NCI-H2227 (cell line): ENCODE measurements at regions not wholly inside any gene's neighbourhood (a gene's known extent, or its start where the extent isn't known, plus 50 kb on each side); places are given as distances from the start of the nearest gene placed in this dataset.

Source experiments
- DNase-seq: peaks from one replicate; lab custom pipeline; 2025; ENCODE audit not compliant: unreplicated experiment; lab: John Stamatoyannopoulos, UW

GRCh38 chr2:164039270-164039669, 303.5 kb upstream of the FIGN start:
- DNase-seq: no peak

- no peak for DNase-seq
Measured at GRCh38 chr2:164032995-164033394, 297.2 kb upstream of the FIGN start.

DNA sequence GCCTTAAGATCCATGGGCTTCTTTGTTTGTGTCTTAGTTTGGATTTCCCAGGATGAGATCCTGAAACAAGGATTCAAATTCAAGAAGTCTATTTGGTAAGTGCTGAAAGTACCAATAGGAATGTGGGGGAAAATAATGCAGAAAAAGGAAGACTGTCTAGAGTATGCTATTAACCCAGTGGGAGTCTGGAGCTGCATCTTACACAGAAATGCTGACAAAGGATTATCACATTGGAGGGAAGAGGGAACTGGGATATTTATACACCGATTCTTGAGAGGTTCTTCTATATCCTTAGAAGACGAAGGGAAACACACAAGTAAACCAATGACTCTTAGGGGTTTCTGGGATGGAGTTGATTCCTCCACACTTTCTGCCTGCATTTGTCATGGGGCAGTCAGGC, 294.8 kb upstream of the FIGN start:
- DNase-seq: peak; percentile 18

DNA sequence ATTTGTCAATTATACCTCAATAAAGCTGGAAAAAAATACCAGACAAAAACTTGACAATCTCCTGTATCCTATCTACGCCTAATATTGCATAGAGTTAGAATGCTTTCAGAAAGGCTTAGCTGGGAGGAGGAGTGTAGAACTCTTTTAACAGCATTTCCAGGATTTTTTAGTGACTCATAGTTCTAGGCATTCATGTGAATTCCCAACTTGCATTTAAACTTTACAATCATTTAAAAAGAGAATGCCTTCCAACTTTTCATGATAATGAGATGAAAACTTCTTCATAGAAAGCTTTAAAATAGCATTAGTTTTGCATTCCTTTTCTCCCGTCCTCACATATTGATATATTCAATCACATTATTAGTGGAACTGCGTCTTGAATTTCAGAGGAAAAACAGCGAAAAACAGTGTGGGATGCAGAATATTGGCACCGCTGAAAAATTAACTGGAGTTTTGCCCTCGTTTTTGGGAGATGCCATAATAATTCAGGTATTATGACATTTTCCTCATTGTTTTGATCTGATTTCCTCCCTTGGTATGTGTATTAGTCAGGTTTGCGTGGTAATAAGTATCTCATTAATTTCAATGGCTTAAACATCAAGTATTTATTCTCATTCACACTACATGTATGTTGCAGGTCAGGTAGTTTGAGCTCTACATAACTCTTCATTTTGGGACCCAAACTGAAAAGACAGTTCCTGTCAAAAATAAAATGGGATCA, 293.2 kb upstream of the FIGN start:
- DNase-seq: no peak

- no peak for DNase-seq
Measured at GRCh38 chr2:164024396-164024795, 288.6 kb upstream of the FIGN start.

DNA sequence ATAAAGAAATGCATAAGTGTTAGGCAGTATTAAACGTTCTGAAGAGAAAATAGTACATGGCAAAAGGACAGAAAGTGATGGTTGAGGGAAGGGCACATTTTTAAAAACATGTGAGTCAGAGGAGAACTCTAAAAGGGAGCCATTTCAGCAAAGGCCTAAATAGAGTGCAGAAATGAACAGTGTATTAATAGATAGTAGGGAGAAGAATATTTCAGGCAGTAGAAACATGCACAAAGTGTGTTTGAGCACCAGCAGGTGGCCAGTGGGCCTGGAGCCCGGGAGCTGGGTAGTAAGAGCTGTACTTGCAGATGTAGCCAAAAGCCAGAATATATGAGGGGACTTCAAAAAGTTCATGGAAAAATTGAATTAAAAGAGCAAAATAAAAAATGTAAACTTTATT, 288.1 kb upstream of the FIGN start:
- DNase-seq: no peak

DNA sequence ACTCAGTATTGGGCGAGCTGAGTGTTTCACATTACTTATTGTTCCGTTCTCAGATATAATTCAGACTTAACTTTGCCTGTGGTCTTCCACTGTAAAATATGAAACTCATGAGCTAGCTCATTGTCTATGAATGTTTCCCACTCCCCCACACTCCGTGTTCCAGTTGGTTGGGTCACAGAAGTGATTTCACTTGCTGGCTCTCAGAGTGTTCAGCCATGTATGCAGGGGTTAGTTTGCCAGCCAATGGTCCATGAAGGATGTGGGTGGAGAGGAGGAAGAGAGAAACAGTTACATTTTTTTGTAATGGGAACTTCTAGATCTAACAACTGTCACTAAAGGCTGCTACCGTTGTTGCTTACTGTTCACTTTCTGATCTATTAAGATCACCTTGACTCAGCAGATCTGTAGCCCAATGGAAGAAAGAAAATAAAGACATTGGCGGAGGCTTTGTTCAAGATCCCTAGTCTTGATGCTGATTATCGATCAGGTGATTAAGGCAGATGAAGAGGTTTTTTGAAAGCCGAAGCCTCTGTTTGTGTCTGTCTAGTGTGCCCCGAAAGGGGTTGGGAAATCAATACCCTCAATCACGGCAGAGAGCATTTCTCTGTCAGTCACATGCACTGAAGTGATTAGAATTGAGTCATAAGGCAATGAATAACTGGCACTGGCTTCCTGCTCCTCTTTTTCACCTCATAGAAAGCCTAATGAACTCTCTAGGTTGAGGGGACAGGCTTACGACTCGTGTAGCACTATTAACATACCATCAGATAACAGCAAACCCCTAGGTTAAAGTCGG, 279.7 kb upstream of the FIGN start:
- peak; percentile 50 for DNase-seq

DNA sequence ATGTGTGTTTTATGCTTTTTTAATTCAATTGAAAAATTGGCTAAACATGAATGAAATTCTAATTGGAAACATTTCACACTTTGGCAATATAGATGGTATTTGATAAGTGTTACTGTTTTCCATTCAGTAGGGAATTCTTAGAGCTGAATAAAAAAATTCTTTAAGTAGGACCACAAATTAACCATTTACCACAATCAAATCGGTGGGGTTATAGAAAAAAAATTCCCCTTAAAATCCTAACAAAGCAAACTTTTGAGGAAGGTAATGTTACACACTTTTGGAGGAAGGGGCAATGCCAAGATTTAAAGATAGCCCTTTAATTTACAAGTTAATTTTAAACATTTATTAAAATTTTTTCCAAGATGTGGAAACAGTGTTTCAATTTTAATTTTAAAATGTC, 279.0 kb upstream of the FIGN start:
- no peak for DNase-seq

DNA sequence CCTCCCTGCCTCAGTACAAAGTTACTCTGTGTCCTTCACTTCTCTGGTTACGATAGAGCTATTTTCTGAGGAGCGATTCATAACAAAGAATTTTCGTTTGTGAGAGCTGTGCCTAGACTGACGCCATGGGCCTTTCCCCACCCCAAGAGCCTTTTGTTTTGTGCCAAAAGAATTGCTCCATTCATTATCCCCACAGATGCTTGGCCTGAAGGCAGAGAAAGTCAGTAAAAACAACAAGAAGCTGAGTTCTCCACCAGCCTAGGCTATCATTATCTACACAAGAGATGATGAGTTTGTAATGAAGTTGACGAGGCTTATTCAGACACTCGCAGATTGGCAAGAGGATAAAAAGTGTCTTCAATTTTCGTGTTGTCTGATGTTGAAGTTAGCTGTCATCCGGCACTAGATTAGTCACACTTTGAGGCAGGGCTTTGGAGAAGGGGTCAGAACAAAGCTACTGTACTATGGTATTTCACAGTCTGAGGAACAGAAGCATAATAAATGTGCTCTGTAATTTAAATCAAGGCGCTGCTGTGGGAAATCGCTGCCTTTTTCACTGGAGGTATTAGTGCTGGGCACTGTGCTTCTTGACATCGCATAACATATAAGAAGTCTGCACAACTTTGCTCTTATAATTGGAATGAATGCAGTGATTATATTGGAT, 278.4 kb upstream of the FIGN start:
- DNase-seq: peak; percentile 92

GRCh38 chr2:164012581-164012980, 276.8 kb upstream of the FIGN start:
- DNase-seq: no peak

- no peak for DNase-seq
Measured at GRCh38 chr2:164009756-164010337, 274.0 kb upstream of the FIGN start.

DNA sequence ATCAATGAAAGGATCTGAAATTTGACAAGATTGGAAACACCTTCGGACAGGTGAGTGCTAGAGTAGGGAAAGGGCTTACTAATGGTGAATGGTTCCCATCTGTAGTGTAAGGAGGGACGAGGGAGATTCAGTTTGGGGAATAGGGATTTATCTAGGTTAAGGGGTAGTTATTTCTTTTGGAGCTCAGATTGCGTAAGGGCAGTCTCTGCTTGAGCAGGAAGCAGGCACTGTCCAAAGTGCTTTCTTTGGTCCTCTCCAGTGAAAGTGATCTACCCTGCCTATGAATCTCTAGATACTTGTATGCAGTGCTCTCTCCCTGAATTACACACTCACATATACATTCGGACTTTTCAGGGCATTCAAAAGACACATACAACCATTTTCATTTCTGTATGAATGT, 272.9 kb upstream of the FIGN start:
- DNase-seq: no peak

DNA sequence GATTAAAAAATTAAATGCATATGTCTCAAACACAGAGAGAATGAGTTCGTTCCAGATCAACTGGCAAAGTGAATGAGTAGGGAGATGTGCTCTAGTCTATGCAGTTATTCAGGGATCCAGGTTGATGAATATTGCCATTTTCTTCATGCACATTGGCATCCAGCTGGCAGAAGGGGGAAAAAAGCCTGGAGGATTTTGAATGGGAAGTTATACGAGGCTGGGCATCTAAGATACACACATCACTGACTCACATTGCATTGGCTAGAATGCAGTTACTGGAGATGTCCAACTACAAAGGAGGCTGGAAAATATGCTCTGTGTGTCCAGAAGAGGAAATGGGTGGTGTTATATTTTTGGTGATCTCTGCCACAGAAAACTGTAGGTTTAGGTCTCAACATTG, 270.9 kb upstream of the FIGN start:
- no peak for DNase-seq

GRCh38 chr2:164000176-164000575, 264.4 kb upstream of the FIGN start:
- no peak for DNase-seq

DNA sequence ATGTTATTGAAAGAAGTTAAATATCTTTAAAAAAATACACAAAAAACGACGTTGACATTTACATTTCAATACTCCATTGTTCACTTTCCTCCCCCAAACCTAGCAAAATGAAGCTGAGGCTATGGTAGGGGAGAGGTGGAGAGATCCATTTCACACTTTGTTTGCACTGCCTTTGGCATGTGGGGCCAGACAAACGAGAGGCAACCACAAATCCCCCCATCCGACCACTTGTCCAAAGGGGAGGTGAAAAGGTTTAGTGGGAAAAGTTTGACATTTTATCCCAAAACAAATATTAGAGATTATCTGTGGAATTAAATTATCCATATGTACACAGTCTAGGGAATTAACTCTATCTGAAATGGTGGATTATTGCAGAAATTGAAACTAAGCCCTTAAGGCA, 261.7 kb upstream of the FIGN start:
- DNase-seq: no peak

GRCh38 chr2:163990541-163990940, 254.7 kb upstream of the FIGN start:
- DNase-seq: peak; percentile 46

DNA sequence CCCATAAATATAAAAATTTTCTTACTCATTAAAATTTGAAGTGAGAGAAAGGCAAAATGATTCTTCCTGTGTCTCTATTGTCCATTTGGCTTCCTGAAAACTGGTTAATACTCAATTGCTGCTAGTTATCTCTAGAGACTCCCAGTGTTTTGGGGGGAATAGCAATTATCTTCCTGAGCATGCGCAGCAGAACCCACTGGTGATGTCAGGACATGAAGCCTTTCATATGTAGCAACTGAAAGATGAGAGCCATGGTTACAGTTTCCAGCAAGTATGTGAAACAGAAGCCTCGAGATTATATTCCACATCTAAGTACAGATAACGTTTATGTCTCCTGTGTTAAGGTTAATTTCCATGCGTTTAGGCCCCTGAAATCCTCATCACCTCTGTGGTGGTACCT, 254.3 kb upstream of the FIGN start:
- DNase-seq: peak; percentile 29

- DNase-seq: no peak
Measured at GRCh38 chr2:163987175-163987940, 251.6 kb upstream of the FIGN start.

- no peak for DNase-seq
Measured at GRCh38 chr2:163984986-163985385, 249.2 kb upstream of the FIGN start.

DNA sequence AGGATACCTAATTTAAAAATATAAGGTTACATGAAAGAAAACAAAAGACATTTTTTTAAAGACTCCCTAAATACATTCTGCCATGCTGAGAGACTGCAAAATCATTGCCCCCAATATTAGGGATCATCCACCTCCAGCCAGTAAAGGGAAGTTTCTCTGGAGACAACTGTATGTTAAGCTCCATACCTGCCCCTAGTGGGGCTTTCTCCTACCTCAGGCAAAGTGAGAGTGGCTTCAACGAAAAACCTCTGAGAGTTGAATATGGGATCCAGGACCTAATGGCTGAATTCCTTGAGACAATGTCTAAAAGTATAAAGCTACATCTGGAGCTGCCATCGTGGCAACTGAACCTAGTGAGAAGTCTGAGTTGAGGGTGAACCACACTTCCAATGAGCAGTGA, 248.1 kb upstream of the FIGN start:
- DNase-seq: no peak

GRCh38 chr2:163982938-163983337, 247.1 kb upstream of the FIGN start:
- DNase-seq: no peak
